NCI-H146 treated with DMSO at 0.1 percent for 48 hours (cell line): ENCODE measurements at regions not wholly inside any gene's neighbourhood (a gene's known extent, or its start where the extent isn't known, plus 50 kb on each side); places are given as distances from the start of the nearest gene placed in this dataset.
A peak's percentile ranks its signal among the peaks of the same experiment; 100 is the strongest.
"Not testable (repeated sequence)": the region's sequence is repeated elsewhere in the genome, so short reads cannot be mapped to it uniquely, and the experiment has no call there.

Experiments
- DNase-seq: peaks from one replicate; lab custom pipeline; 2025; ENCODE audit not compliant: unreplicated experiment; lab: John Stamatoyannopoulos, UW

DNA sequence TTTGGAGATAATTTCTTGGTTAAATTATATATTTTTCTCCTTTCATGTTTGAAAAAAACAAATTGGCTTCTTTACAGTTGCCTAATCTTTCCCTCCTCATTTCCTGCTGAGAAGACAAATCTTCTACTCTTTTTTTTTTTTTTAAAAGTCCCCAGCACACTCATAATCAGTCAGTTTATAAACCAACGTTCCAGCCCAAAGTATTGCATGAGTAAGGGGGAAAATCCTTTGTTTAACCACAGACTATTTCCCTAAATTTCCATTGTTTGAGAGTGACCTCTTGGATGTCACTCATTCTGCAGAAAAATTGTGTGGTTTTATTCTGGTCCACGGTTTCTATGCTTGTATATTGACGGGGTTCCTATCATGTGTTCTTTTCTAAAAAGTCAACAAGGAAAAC, 55.1 kb upstream of the TLR4 start:
- DNase-seq, result no peak

DNA sequence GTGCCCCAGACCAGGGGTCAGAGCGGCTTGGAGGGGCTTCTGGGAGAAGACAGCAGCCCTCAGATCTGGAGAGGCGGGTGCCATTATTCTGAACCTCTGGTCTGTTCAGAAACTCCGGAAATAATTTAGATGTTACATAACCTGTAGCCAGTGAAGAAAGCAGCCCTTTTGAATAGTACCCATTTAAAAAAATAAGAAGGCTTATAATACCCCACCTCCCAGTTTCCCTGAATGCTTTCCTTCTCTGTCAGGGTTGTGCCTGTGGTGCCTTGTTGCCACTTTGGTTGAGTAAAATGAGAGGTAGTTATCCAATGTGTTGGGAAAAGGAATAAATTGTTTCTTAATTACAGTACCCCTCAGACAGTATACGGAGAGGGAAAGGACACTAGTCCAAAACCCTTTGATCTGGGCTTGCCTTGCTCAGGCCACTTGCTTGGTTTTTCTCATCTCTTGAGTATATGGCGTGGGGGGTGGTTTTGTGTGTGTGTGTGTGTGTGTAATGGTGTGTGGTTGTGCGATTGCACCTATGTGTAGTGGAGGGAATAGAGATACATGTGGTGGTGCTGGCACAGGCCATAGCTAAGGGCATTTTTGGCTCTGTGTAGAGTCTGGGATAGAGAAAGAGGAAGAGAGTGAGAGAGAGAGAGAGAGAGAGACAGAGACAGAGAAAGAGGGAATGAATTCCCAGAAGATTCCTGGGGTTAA, 59.1 kb upstream of the TLR4 start:
- DNase-seq, result no peak

- DNase-seq, result peak; percentile 32
These were observed 59.9 kb upstream of the TLR4 start for GRCh38 chr9:117644133-117644931.

GRCh38 chr9:117643288-117643654, 60.9 kb upstream of the TLR4 start:
- DNase-seq, result no peak

- not testable (repeated sequence) for DNase-seq
These were observed 61.5 kb upstream of the TLR4 start for GRCh38 chr9:117642571-117643287.

DNA sequence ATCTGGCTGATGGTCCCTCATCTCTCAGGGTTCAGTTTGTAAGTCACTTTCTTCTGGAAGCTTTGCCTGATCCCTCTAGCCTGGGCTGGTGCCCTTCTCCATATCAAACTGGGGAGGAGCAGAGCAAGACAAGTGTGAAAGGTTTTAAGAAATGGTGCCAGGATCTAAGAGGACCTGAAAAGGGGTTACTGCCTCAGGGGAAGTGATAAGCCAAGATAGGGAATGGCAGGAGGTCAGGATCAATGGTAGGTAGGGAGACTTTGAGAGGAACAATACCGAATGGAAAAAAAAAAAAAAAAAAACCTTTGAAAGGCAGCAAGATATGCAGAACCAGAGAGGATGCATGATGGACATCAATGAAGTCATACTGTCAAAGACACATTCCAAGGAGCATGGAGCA, 67.5 kb upstream of the TLR4 start:
- DNase-seq, result no peak

DNA sequence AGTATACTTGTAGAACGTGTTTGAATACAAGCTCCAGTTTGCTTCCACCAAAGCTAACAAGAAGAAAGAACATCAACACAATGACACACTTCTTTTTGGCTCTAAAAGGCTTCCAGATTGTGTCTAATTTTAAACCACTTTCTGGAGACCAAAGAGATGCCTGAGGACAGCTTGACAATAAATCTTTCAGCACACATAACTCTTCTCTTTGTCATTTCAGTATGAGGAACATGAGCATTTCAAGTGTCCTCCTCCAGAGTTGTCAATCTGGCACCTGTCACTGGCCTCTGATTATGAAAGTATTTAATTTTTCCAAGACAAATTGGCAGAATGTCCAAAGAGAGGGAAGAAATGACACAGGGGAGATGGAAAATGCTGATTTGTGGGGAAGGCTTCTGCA, 79.0 kb upstream of the TLR4 start:
- DNase-seq, result no peak

DNA sequence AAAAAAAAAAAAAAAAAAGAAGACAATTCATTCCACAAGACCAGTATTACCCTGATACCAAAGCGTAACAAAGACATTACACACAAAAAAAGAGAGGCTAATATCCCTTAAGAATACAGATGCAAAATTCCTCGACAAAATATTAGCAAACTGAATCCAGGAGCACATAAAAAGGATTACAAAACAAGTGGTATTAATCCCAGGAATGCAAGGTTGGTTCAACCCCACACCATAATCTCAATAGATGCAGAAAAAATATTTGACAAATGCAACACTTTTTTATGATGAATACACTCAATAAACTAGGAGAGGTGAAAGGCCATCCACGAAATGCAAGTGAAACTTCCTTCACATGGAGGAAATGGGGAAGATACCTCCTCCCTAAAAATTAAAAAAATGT, 80.1 kb upstream of the TLR4 start:
- DNase-seq, result no peak

GRCh38 chr9:117622347-117622746, 81.9 kb upstream of the TLR4 start:
- no peak for DNase-seq

GRCh38 chr9:117616431-117616831, 87.8 kb upstream of the TLR4 start:
- DNase-seq, result peak; percentile 43

DNA sequence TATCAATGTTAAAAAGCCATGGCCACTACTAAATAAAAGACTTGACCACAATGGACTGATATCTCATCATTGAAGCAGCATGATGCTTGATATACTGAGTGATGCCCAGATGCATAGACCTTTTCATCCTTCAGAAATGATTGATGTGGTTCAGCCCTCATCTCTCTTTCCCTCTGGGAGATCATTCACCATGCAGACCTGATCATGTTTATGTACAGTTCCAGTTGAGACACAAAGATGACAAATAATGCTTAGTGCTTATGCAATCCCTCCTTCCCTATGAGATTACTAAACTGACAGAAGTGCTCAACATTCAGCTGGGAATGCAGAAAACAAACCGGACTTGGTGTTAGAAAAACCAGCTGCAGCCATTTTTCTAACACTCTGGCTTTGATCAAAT, 91.9 kb upstream of the TLR4 start:
- no peak for DNase-seq

GRCh38 chr9:117597977-117598376, 106.2 kb upstream of the TLR4 start:
- no peak for DNase-seq

- peak; percentile 58 for DNase-seq
These were observed 107.5 kb upstream of the TLR4 start for GRCh38 chr9:117596678-117597077.

GRCh38 chr9:117595650-117596049, 108.6 kb upstream of the TLR4 start:
- no peak for DNase-seq

DNA sequence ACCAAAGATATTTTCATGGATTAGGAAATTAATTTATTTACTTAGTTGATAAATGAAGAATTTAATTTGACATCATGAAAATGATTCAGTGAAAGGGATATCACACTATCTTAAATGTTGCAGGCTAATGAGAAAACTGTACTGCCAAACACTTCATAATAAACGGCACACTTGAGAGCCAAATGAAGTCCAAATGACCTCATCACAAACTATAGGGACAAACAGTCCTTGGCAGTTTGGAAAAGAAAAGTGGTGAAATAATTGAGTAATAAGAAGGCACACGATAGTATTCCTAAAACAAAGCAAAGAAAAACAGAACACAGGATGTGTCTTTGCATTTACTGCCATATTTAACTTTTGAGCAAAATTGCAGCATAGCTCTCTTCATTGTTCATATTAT, 116.9 kb upstream of the TLR4 start:
- DNase-seq, result no peak

DNA sequence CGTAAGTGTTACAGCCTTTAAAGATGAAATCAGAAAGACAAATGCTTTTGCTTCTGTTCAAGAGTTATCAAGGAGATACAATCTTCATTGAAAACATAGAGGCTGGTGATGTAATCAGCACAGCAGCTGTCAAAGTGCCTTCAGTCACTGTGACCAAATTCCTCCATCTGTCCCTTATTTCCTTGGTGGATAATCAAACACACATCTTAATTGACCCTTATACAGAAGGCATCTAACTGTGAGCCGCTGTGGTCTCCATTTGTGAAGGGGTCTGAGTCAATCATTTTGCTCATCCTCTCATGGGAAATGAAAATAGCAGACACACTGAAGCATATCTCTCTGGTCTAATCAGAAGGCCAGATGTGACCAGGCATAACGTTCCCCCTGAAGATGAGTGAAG, 130.1 kb upstream of the TLR4 start:
- no peak for DNase-seq

DNA sequence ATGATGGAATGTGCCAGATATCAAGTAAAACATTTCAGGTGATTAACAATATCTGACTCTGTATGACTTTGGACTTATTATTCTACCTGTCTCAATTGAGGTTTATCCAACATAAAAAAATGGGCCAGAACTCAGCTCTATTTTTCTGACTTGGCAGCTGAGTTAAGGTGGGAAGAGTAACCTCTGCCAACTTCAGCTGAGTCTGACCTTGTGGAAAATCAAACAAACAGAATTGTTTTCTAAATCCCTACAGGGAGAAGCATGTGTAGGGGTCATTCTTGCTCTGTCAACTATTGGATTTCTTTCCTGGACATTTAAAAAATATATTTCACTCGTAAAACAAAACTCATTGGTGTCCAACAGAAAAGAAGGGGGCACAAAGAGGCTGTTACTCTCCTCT, 139.4 kb upstream of the TLR4 start:
- DNase-seq, result no peak

- DNase-seq, result no peak
These were observed 142.4 kb upstream of the TLR4 start for GRCh38 chr9:117561761-117562160.

GRCh38 chr9:117555964-117556629, 141.2 kb upstream of the ASTN2 start:
- peak; percentile 7 for DNase-seq

DNA sequence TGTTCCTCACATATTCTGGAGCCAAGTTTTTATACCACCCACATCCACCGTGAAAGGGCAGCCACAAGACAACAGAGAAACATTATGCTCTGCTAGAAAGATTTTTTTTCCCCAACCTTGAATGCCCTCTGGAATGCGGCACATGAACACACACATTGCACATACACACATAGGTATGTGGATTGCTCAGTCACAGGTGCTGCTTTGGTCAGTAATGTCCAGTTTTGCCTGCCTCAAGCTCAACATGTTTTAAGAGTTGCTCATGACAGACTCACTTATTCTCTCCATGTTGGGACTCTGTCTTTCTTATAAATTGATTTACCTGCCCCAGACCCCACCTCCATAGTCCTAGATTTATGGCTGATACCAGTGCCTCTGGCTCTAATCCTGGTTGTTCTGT, 138.0 kb upstream of the ASTN2 start:
- no peak for DNase-seq

DNA sequence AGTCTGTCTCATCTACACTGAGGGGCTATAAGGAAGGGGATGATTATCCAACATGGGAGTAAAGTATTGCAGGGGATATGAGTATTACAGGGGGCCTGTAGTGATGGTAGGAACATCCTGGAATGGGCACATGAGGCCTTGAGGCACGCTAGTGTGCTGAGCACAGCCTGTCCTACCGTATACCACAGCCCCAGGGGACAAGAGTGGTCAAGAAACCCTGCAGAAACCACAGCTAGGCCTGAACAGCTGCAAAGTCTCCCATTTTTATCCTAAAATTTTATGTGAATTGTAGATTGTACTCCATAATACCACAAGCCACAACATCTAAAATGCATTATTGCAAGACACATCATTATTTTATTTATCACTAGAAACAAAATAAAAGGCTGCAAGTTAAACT, 136.3 kb upstream of the ASTN2 start:
- no peak for DNase-seq

DNA sequence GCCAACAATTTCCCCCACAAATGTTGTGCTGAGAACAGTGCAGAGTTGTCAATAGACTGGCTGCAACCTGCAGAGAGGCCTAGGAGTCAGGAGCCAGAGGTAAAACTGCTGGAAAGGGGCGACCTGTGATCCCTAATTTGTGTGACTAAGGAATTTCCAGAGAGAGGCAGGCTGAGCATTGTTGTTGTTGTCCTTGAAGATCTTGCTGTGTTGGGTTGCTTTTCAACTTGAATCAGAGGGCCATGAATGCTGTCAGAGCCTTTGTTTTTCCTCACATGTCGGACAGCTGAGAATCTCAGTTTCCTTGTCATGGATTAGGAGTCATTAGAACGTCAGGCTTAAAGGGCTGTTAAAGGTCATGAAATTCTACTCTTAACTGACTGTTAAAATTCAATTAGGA, 134.6 kb upstream of the ASTN2 start:
- no peak for DNase-seq
